HG02763 (cell line): ENCODE measurements at regions not wholly inside any gene's neighbourhood (a gene's known extent, or its start where the extent isn't known, plus 50 kb on each side); places are given as distances from the start of the nearest gene placed in this dataset.

Experiments used
- ATAC-seq: cut with Tn5 transposase; IDR thresholded peaks from one replicate; pipeline ENCODE4 v1.9.1; 2021; ENCODE audit warnings: mild to moderate bottlenecking, moderate library complexity; ENCODE audit not compliant: unreplicated experiment

DNA sequence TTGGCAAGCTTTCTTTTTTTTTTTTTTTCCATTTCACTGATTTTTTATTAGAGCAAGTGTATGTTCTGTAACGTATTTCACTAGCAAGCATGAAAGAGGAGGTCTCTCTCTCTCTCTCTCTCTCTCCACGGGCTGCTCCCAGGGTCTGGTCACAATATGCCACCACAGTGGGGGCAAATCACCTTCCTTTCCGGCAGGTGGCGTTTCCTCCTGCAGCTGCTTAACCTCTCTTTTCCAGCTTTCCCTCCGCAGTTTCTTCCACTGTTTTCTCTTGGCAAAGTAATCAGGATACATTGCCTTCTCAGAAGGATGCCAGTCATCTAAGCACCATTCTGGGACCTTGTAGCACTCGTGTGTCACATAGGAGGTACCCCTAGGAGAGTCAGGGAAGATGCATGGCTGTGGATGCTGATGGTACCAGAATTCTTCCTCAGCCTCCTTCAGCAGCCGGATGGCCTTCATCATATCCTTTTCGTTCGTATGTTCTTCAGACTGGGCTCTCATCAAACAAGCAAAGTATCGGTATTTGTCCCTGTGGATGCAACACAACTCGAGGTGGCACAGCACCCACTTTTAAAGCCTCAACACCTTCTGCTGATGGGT is 197.3 kb upstream of the PODXL start:
- ATAC-seq, result no peak

DNA sequence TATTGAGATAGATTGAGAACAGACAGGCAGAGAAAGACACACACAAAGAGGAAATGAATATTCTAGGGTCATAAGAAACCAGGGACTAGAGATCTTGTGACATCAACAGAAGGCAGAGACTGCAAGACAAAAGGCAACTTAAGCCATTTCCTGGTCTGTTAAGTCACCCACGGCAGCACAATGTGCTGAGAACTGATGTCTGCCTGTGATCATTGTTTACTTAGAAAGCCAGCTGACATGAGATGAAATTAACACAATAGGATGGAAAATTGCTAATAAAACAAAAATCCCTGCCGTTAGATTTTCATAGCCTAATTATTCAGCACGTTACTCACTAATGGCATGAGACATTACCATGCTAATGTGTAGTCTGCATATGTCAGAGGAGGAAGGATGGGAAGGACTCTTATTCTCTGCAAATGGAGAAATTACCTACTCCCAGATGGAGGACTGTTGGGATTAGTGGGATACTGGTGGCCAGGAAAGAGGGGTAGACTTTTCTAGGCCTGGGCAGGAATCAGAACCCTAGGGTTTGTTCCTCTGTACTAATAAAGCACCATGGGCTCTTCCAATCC is 191.3 kb upstream of the PODXL start:
- ATAC-seq, result no peak

DNA sequence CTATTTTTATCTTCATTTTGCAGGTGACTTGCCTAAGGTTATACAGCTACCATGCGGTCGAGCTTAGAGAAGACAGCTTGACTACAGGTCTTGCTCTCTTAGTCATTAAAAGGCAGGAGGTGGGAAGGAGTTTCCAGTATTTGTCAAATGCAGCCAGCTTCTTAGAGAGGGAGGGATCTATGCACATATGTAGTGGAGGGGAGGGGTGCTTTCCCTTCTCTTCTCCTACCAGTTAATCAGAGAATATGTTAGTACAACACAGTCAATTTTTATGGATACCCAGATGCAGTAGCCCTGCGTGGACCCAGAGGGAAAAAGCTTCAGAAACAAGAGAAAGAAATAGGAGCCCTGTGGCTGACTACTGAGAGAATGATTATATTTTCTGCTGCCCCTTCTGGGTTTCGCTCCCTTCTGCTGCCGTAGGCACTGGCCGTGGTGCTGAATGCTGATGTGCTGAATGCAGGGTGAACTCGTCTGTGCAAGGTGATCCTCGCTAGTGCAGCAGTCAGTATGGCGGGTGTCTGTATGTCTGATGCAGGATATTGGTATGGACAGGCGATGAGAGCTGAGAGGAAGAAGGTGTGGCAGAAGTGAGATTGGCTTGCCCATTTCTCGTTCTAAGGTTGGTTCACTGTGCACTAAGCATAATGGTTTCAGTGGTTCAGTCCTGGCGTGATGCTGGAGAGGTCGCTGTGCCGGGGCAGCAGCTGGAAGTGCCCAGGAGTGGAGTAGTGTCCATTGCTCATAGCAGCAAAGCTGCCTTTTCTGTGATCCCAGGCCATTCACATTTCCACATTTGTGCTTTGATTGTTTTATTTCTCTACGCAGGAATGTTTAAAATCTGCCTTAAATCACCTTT is 189.2 kb upstream of the PODXL start:
- ATAC-seq, result no peak

DNA sequence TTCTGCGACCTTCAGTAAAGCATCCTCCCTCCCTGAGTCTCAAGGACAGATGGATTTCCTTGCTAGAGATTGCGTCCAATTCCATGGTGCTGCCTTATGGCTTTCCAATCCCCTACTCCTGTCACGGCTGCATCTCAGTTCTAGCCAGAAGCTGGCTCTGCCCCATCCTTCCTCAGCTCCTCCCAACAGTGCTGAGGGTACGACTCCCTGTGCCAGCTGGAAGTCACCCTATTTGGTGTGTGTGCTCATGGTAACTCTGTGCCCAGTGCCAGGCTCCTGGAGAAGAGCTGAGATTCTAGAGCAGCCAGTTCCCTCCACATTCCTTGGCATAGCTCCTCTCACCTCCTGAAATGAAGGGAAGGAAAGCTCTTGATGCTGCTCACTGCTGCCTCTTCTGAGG is 185.0 kb upstream of the PODXL start:
- no peak for ATAC-seq

DNA sequence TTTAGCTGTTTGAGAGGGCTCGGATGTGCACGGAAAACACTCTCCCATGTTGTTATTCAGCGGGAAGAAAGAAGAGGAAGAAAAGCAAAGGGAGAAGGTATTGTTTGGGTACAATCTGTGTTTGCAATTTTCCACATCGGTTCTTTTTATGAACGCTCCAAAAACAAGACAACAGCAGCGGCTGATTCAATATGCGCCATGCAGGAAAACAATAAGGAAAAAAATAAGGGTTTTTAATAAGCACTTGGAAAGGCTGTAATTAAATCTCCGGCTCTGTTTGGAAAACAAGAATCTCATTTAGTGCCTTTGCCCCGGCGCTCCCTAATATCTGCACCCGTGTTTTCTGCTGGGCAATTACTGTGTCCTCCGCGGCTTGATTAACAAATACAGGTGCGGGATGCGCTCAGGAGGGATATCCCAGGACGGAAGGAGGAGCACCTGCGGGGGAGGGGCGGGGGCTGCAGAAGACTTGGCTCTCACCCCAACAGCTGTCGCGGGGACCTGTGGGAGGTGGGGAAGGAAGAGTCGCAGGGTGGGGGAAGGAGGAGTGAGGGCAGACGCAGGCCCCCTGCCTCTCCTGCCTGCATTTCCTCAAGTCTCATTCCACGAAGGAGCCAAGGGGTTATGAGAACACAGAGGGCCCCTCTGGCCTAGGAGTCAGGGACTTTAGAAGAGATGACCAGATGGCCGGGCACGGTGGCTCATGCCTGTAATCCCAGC is 181.5 kb upstream of the PODXL start:
- ATAC-seq, result no peak

DNA sequence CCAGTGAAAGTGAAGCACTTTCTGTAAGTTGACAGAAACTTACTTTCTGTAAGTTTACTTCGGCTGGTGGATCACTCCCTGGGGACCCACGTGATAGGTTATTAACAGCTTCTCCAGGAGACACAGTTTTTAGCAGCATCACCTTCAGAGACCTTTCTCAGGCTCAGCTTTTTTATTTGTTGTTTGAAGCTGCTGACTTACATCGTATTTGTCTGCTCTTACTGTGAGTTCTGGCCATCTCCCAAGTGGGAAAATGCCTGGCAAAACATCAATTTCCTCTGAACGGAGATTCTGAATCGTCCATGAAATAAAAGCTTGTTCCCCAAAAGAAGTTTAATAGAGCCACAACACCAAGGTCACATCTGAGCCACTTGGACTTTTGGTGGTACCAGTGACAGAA is 178.7 kb upstream of the PODXL start:
- no peak for ATAC-seq

DNA sequence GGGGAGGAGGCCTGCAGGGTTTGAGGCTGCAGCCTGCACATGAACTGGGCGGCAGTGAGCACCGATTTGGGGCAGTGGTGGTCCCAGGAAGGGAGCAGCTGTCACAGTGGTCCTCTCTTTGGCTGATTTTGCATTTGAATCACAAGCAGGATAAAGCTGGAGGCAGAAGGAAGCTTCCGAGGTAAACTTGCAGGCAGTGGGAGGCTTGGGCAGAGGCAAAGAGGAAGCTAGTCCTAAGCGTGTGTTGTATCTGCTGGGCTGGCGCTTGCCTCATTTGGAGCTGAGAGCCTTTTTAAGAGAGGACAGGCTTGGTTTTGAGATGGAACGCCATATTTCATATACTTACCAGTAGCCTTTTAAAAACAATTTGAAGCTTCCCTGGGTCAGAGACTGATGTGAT is 177.2 kb upstream of the PODXL start:
- ATAC-seq, result no peak

DNA sequence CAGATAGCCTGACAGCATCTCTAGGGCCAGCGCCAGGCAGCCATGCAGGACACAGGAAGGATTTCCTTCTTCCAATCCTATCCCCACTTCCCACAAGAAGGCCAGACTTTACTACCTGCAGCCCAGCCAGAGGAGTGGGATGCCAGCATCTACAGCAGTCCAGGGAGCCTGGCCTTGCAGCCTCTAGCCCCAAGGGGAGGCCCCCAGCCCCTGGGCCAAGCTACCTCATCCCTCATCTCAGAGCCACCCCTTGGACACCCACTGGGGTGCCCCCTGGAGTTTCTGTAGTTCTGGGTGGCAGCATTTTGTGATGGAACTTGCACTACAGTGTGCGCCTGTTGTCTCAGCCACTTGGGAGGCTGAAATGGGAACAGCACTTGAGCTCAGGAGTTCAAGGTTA is 170.8 kb upstream of the PODXL start:
- ATAC-seq, result no peak

DNA sequence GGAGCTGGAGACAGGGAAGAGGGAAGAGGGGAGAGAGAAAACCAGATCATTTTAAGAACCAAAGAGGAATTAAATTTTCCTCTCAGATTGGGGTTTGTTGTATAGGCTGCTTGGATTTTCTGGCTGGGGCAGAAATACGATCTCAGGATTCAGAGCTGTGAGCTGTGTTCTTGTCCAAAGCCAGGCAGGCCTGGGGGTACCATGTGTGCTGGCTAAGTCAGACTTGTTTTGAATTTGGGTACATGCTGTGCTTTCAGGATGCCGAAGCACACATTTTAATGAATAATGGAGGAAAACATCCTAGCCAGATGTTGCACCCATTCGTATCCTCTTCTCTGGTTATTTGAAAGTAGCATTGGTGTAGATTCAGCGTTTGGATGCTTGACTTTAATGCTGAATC is 170.3 kb upstream of the PODXL start:
- no peak for ATAC-seq

DNA sequence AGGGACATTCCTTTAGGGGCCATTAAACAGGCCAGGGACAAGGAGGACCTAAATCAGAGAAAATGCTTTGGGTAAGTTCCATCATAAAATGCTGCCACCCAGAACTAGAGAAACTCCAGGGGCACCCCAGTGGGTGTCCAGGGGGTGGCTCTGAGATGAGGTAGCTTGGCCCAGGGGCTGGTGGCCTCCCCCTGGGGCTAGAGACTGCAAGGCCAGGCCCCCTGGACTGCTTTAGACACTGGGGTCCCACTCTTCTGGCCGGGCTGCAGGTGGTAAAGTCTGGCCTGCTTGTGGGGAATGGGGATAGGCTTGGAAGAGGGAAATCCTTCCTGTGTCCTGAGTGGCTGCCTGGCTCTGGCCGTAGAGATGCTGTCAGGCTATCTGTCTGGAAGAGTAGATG is 169.6 kb upstream of the PODXL start:
- ATAC-seq, result no peak

DNA sequence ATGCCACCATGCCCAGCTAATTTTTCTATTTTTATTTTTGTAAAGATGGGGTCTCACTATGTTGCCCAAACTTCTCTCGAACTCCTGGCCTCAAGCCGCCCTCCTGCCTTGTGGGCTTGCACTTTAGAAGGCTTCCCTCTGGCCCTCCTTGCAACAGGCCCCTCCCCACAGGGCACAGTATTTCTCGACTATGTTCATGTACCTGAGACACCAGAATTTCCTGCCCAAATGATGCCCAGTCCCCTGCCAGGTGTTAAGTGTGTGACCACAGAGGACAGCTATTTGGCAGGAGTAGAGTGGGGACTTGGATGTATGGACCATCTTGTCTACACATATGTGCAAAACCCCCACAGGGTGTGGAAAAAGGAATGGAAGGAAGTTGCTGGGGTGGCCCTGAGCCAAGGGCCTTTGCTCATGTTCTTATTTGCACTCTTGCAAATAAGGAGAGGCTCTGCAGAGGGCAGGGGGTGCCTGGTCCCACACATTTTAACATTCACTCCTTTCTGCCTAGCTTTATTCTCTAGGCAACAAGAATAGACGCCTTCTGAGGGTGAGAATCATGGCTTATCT is 168.4 kb upstream of the PODXL start:
- no peak for ATAC-seq

DNA sequence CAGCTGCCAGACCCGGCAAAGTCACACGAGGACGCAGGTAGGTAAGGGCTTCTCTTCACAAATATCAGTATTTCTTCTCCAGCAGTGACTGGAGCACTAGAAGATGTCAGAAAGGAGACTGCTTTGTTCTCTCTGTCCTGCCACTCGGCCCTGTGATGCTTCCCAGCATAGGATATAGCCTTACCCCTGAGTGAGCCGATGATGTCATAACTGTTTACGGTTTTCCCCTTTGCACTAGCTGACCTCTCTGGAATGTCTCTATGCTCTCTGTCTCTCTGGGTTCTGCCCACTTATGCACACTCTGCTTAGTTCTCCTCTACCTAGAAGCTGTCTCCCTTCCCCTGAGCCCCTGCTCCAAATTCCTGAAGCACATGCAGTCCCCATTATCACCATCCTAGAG is 167.5 kb upstream of the PODXL start:
- ATAC-seq, result no peak

DNA sequence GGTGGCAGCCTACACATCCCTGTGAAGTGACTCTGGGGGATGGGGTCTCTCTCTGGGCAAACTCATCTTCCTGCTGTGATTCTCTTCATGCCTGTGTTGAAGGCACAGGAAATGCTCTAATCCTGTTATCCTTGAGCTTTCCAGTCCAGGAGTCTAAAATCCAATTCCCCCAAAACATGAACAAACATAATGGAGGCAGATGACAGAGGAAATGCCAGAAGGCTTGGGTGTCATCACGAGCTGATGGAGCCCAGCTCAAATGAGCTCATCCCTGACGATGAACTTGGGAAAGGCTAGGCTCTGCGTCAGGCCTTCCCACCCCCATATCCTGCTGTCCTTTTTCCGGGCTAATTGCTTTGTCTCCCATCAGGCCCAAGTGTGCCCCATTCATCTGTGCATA is 165.9 kb upstream of the PODXL start:
- no peak for ATAC-seq

DNA sequence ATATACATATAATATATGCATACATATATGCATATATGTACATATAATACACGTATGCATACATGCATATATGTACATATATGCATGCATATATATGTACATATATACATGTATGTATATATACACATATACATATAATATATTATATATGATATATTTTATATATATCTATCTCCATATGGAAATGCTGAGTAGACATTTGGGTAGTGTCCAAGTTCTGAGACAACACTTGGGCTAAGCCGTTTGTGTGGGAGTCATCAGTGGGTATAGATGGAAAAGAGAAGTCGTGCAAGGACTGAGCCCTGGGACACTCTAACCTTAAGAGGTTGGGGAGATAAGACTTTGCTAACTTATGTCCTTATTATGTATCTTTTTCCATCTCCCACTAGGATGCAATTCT is 165.2 kb upstream of the PODXL start:
- ATAC-seq, result no peak

DNA sequence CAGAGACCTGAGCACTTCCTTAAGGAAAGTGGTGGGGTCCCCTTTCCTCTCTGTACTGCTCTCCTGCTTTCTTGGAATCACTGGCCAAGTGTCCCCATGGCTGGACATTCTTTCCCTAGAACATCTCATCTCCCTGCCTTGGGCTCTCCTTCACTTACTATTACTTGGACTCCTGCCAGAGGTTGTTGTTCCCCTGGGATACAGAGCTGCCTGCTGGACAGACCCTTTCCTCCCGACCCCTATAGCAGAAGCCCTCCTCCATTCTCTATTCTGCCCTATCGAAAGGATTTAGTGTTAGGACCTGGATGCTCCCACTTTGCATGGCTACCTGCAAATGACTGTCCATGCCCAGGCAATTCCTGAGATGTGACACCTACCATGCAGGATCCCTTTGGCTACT is 164.3 kb upstream of the PODXL start:
- no peak for ATAC-seq

DNA sequence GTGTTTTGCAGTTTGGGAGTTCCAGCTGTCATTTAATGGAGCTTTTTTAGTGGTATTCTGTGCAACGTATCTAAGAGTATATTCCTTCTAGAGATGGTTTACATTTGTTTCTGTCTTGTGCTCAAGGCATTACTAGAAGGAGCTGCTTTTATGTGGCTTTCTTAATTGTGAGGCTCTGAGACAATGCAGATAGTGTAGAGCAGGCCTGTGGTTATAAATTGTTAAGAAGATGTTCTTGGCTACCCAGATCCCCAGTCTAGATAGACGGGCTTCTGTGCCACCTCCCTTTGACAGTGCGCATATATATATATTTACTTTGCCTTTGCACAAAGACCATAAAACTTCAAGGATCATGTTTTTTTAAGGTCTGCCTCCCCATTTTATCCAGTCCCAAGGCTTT is 160.8 kb upstream of the PODXL start:
- ATAC-seq, result no peak

DNA sequence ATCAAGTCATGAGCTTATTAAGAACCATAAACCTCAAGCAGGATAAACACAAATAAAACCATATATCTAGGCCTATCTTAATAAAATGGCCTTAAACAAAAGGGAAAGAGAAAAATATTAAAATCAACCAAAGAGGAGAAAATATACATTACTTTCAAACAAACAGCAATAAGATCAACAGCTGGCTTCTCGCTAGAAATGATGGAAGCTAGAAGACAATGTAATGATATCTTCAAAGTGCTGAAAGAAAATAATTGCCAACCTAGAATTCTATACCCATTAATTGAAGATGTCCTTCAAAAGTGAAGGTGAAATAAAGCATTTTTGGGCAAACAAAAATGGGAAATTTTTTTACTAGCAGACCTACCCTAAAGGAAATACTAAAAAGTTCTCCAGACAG is 142.9 kb upstream of the PODXL start:
- no peak for ATAC-seq

DNA sequence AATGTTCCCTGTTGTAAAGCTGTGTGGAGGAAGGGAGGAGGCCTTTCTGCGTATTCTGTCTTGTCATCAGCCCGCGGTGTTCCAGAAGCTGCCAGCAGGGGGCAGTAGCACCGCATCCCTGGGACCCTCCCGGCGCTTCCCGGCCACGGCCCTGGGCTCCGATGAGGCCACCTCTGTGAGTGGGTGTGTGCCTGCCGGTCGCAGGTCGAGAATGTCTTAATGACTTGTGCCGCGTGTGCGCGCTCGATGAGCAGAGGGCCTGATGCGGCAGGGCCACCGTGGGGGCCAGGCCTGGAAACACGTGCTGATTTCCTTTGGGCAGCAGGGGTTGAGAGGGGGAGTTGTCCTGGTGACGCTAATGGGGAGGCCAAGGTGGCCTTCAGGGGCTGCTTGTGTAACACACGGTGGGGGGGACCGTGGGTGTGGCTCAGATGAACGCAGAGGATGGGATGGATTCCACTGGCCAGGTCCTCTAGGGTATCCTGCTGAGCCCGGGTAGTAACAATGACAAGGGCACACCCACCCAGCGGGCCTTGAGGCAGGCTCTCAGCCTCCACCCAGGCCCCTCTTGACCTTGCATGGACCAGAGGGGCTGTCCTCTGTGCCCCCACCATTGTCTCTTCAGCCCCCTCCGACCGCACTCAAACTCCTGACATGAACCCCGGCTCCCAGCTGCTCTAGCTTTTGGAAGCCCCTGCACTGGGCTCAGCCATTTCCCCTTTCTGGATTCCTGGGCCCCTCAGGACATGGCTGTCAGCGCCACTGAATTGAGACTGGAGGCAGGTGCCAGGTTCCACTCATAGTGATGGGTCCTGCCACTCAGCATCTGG is 135.9 kb upstream of the PODXL start:
- no peak for ATAC-seq

DNA sequence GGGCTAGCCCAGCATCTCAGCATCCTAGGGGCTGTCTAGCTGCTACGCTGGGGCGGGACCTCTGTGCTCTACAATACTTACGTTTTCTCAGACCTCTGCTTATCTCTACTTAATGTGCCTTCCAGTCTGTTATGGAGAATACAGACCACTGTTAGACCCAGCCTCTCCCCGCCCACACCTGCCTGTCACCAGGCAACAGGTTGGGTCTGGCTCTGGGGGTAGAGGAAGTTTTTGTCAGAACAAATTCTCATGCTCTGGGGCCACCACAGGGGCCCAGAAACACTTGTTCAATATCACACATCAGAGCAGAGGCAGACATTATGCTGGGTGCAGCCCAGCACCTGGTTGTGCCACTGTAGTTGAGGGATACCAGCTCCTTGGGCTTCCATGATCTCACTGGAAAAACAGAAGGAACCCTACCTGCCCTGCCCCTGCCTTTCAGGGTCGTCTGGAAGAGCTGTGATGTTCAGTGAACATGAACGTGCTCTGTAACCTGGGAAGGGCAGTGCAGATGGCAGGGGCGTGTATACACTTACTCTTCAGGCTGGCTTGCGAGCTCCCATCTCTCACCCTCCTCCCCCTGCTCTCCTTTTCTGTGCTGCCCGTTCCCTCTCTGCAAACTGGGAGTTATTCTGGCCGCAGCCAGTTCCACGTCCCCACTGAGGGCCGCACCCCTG is 135.2 kb upstream of the PODXL start:
- no peak for ATAC-seq

DNA sequence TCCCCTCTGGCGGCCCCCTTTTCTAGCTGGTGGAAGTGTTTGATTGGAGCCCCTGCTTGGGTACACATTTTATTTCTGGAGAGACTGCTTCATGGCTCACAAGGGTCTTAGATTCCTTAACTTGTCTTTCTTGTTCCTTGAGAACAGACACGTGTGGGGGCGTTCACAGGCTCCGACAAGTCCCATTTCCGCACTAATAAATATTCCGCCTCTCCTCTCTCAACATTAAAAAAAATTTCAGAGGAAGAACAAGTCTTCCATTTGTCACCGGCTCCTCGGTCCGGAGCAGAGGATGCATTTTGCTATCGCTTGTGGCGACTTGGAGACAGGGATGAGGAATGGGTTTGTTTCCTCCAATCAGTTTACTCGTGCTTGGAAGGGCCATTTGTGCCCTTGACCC is 134.0 kb upstream of the PODXL start:
- no peak for ATAC-seq
